DND-41 (cell line): ENCODE measurements at regions not wholly inside any gene's neighbourhood (a gene's known extent, or its start where the extent isn't known, plus 50 kb on each side); places are given as distances from the start of the nearest gene placed in this dataset.

ENCODE experiments used
- ATAC-seq: fragments of 200-7000 bp; cut with Tn5 transposase; 3 replicates; pipeline ENCODE4 v1.9.1; 2021; ENCODE audit warnings: low read depth; ENCODE audit not compliant: insufficient read depth
- DNase-seq: peaks from one replicate; pipeline ENCODE4 v3.0.0-alpha.2; 2020
- H2AFZ ChIP-seq: 2 replicates; pipeline ENCODE4 v1.6.0; 2012; ENCODE audit warnings: low read depth, low read length
- H3K27ac ChIP-seq: 2 replicates; pipeline ENCODE4 v1.5.1; 2012; ENCODE audit warnings: low read length, inconsistent platforms
- H3K27me3 ChIP-seq: fragments of 200-600 bp; sonication (generic); 2 replicates; pipeline ENCODE4 v1.6.0; 2012; ENCODE audit warnings: low read length, mild to moderate bottlenecking, inconsistent platforms; ENCODE audit not compliant: insufficient read depth, poor library complexity
- H3K36me3 ChIP-seq: 2 replicates; pipeline ENCODE4 v1.5.1; 2012; ENCODE audit warnings: low read length, inconsistent platforms; ENCODE audit not compliant: insufficient read depth
- H3K4me1 ChIP-seq: 2 replicates; pipeline ENCODE4 v1.5.1; 2012; ENCODE audit warnings: mild to moderate bottlenecking, low read length; ENCODE audit not compliant: insufficient read depth
- H3K4me2 ChIP-seq: 2 replicates; pipeline ENCODE4 v1.6.0; 2012; ENCODE audit warnings: mild to moderate bottlenecking, moderate library complexity, low read length, inconsistent platforms; ENCODE audit not compliant: insufficient read depth
- H3K4me3 ChIP-seq, 2 experiments: fragments of 200-600 bp in 1 of 2; shearing (Covaris generic) in 1 of 2; 2 replicates each; pipeline ENCODE4 v1.5.1; 2012 to 2016; ENCODE audit warnings: inconsistent platforms in 2 of 2, low read length in 2 of 2, mild to moderate bottlenecking in 2 of 2, low read depth in 1 of 2, moderate library complexity in 1 of 2
- H3K79me2 ChIP-seq: 2 replicates; pipeline ENCODE4 v1.6.0; 2012; ENCODE audit warnings: low read length, inconsistent platforms; ENCODE audit not compliant: insufficient read depth
- H3K9ac ChIP-seq: 2 replicates; pipeline ENCODE4 v1.6.0; 2012; ENCODE audit warnings: low read depth, mild to moderate bottlenecking, inconsistent platforms, low read length, moderate library complexity
- H3K9me3 ChIP-seq: 2 replicates; pipeline ENCODE4 v1.5.1; 2012; ENCODE audit warnings: low read length, moderate library complexity, mild to moderate bottlenecking, inconsistent platforms; ENCODE audit not compliant: insufficient read depth, severe bottlenecking
- H4K20me1 ChIP-seq: 2 replicates; pipeline ENCODE4 v1.6.0; 2012; ENCODE audit warnings: low read length; ENCODE audit not compliant: insufficient read depth
- CTCF ChIP-seq: IDR thresholded peaks from 2 replicates; pipeline ENCODE4 v1.5.1; 2012; ENCODE audit warnings: borderline replicate concordance, low read length, moderate library complexity, mild to moderate bottlenecking; ENCODE audit not compliant: poor library complexity, severe bottlenecking; ENCODE audit errors: extremely low read depth
- EZH2 ChIP-seq: IDR thresholded peaks from 3 replicates; pipeline ENCODE4 v1.6.1; 2012; ENCODE audit warnings: borderline replicate concordance, low read depth, mild to moderate bottlenecking, moderate library complexity, low read length, inconsistent platforms; ENCODE audit not compliant: severe bottlenecking

- Histone ChIP-seq H3K79me2 (no peaks in the 10 kb centered on the region), H3K9me3 (no peaks in the 10 kb centered on the region), H3K36me3 (no peaks in the 10 kb centered on the region), H4K20me1 (no peaks in the 10 kb centered on the region), H3K4me2 (no peak overlapping the region), H3K27me3 (no peaks in the 10 kb centered on the region), H3K4me1 (no peaks in the 10 kb centered on the region), H2AFZ (no peak overlapping the region), H3K4me3 (no peak overlapping the region), H3K27ac (no peak overlapping the region), H3K9ac (no peak overlapping the region)
- no peak for TF ChIP-seq EZH2
- TF ChIP-seq CTCF: no peak
- ATAC-seq (no peak), DNase-seq (no peak)
Measured at GRCh38 chr13:37366044-37366770, 232.4 kb downstream of the POSTN start.

- TF ChIP-seq CTCF (no peak), EZH2 (no peak)
- Histone ChIP-seq H3K79me2 (no peaks in the 10 kb centered on the region), H3K4me1 (no peaks in the 10 kb centered on the region), H2AFZ (no peak overlapping the region), H3K4me3 (no peak overlapping the region), H4K20me1 (no peaks in the 10 kb centered on the region), H3K4me2 (no peak overlapping the region), H3K27me3 (no peaks in the 10 kb centered on the region), H3K27ac (no peak overlapping the region), H3K9me3 (no peaks in the 10 kb centered on the region), H3K9ac (no peak overlapping the region), H3K36me3 (no peaks in the 10 kb centered on the region)
- no peak for DNase-seq
- no peak for ATAC-seq
Measured at GRCh38 chr13:37365496-37365895, 233.1 kb downstream of the POSTN start.

- DNase-seq (no peak), ATAC-seq (no peak)
- no peaks in the 10 kb centered on the region for H3K4me1 ChIP-seq
- no peaks in the 10 kb centered on the region for H3K9me3 ChIP-seq
- no peak overlapping the region for H3K27ac ChIP-seq
- H3K4me2 ChIP-seq: no peak overlapping the region
- H3K36me3 ChIP-seq: no peaks in the 10 kb centered on the region
- no peak overlapping the region for H3K4me3 ChIP-seq
- no peaks in the 10 kb centered on the region for H3K27me3 ChIP-seq
- H4K20me1 ChIP-seq: no peaks in the 10 kb centered on the region
- no peaks in the 10 kb centered on the region for H3K79me2 ChIP-seq
- no peak overlapping the region for H3K9ac ChIP-seq
- no peak overlapping the region for H2AFZ ChIP-seq
- TF ChIP-seq EZH2 (no peak), CTCF (no peak)
Measured at GRCh38 chr13:37364956-37365355, 233.6 kb downstream of the POSTN start.

GRCh38 chr13:37364007-37364406 is 234.6 kb downstream of the POSTN start:
- Histone ChIP-seq H3K27ac (no peak overlapping the region), H3K36me3 (no peaks in the 10 kb centered on the region)
- no peak for DNase-seq

More at GRCh38 chr13:37364007-37364406, 234.6 kb downstream of the POSTN start:
- H3K27me3 ChIP-seq: no peaks in the 10 kb centered on the region
- H3K79me2 ChIP-seq: no peaks in the 10 kb centered on the region
- no peak overlapping the region for H2AFZ ChIP-seq
- H3K4me2 ChIP-seq: no peak overlapping the region
- H3K9me3 ChIP-seq: no peaks in the 10 kb centered on the region
- no peak for ATAC-seq
- no peaks in the 10 kb centered on the region for H4K20me1 ChIP-seq
- H3K4me1 ChIP-seq: no peaks in the 10 kb centered on the region
- no peak overlapping the region for H3K9ac ChIP-seq
- no peak overlapping the region for H3K4me3 ChIP-seq
- no peak for TF ChIP-seq EZH2
- TF ChIP-seq CTCF: no peak
